B cell (primary cell): ENCODE measurements at regions not wholly inside any gene's neighbourhood (a gene's known extent, or its start where the extent isn't known, plus 50 kb on each side); places are given as distances from the start of the nearest gene placed in this dataset.

Source experiments
- CTCF ChIP-seq: fragments of 200-600 bp; IDR thresholded peaks from one replicate; pipeline ENCODE4 v1.8.0; 2022; ENCODE audit warnings: antibody characterized with exemption, mild to moderate bottlenecking
- EZH2 ChIP-seq: IDR thresholded peaks from 2 replicates; pipeline ENCODE4 v1.6.1; 2012; ENCODE audit warnings: borderline replicate concordance, low read depth, mild to moderate bottlenecking, moderate library complexity, low read length; ENCODE audit not compliant: insufficient read depth, poor library complexity, severe bottlenecking

DNA sequence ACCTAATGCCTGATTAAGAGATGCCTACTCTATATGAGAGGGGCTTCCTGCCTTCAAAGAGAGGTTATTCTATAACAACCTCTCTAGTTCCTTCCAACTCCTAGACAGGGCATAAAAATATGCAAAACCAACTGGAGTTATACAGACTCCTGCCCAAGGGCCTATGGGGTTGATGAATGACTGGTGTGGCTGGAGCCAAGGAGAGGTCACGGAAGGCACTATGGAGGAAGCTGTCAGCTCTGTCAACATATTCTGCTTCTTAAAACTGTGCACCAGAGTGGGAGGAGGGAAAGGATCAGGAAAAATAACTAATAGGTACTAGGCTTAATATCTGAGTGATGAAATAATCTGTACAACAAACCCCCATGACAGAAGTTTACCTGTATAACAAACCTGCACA, 120.9 kb upstream of the CDC42EP3 start:
- TF ChIP-seq CTCF (no peak), EZH2 (no peak)
